WI38 (cell line): ENCODE measurements at regions not wholly inside any gene's neighbourhood (a gene's known extent, or its start where the extent isn't known, plus 50 kb on each side); places are given as distances from the start of the nearest gene placed in this dataset.

Experiments
- H3K4me3 ChIP-seq: 2 replicates; pipeline ENCODE4 v1.5.1; 2011; ENCODE audit warnings: low read depth, mild to moderate bottlenecking, control low read depth, low read length
- TF ChIP-seq, protein P1 (sequence below): IDR thresholded peaks from 2 replicates; pipeline ENCODE4 v1.5.1; 2012; ENCODE audit warnings: low read depth, mild to moderate bottlenecking, control low read depth, low read length

- H3K4me3 ChIP-seq = no peak overlapping the region
- TF ChIP-seq, protein P1, sequence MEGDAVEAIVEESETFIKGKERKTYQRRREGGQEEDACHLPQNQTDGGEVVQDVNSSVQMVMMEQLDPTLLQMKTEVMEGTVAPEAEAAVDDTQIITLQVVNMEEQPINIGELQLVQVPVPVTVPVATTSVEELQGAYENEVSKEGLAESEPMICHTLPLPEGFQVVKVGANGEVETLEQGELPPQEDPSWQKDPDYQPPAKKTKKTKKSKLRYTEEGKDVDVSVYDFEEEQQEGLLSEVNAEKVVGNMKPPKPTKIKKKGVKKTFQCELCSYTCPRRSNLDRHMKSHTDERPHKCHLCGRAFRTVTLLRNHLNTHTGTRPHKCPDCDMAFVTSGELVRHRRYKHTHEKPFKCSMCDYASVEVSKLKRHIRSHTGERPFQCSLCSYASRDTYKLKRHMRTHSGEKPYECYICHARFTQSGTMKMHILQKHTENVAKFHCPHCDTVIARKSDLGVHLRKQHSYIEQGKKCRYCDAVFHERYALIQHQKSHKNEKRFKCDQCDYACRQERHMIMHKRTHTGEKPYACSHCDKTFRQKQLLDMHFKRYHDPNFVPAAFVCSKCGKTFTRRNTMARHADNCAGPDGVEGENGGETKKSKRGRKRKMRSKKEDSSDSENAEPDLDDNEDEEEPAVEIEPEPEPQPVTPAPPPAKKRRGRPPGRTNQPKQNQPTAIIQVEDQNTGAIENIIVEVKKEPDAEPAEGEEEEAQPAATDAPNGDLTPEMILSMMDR = no peak
These were observed 181.6 kb upstream of the FOXN3 start for GRCh38 chr14:89598548-89599186.

- TF ChIP-seq, protein P1 = no peak
- H3K4me3 ChIP-seq = no peak overlapping the region
These were observed 175.9 kb upstream of the FOXN3 start for GRCh38 chr14:89592961-89593360.

DNA sequence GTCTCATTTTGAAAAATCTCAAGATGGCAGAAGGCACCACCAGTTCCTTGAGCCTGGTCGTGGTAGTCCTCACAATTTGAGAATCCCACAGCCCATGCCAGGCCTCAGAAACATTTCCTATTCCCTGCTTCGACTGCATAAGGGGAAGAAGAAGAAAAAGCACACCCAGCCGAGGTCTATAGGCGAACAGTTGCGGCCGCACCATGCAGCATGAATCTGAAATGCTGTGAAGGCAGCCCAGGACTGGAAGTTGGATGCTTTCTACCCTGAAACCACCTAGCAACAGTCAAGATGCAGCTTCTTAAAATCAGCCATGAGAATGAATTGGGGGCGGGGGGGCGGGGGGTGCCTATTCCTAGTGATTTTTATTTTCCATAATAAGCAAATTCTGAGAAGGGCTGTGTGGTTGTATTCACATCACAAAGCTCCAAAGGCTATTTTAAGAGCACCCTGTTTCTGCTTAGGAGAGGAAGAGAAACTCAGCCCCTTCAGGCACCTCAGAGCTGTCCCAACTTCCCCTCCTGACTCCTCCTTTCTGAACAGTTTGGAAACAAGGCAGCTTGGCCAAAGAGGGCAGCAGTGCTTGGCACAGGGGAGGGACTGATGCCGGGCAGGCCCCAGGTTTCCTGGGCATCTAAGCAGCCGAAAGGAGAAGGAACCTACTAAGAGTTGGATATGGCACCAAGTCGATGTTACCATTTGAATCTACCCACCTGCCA lies 172.5 kb upstream of the FOXN3 start:
- H3K4me3 ChIP-seq = no peak overlapping the region
- TF ChIP-seq, protein P1 = no peak

DNA sequence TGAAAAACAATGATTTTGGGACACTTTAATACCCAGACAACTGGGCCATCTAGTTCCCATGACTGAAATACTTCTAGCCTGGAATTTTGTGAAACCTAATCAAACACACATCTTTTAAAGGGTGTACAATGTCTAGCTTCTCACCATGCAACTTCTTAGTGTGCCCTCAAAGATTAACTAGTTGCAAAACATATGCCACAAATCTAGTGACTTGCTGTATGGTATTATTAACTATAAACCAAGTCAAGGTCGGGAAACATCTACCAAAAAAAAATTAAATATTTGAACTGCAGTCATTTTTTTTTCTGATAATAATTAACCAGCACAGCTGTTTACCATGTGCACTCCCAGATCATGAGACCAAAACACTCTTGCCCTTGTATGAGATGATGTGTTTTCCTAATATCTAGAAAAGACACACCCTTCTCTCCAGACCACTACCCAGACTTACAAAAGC lies 171.8 kb upstream of the FOXN3 start:
- H3K4me3 ChIP-seq = no peak overlapping the region
- TF ChIP-seq, protein P1 = no peak

- TF ChIP-seq, protein P1 = no peak
- no peak overlapping the region for H3K4me3 ChIP-seq
These were observed 171.0 kb upstream of the FOXN3 start for GRCh38 chr14:89588016-89588415.

- TF ChIP-seq, protein P1 = no peak
- H3K4me3 ChIP-seq = no peak overlapping the region
These were observed 170.0 kb upstream of the FOXN3 start for GRCh38 chr14:89587136-89587420.
